HFFc6 (cell line): ENCODE measurements at regions not wholly inside any gene's neighbourhood (a gene's known extent, or its start where the extent isn't known, plus 50 kb on each side); places are given as distances from the start of the nearest gene placed in this dataset.

Experiments used
- DNase-seq: peaks from one replicate; pipeline ENCODE4 v3.0.0-alpha.2; 2018
- H3K27ac Mint-ChIP-seq: 2 replicates; pipeline ENCODE4 v1.8.0; 2020; ENCODE audit warnings: mild to moderate bottlenecking, mixed read lengths
- H3K27me3 Mint-ChIP-seq: 2 replicates; pipeline ENCODE4 v1.8.0; 2021; ENCODE audit warnings: mild to moderate bottlenecking, moderate library complexity, mixed read lengths; ENCODE audit not compliant: insufficient read depth
- H3K36me3 Mint-ChIP-seq: 2 replicates; pipeline ENCODE4 v1.8.0; 2021; ENCODE audit warnings: low read depth, mixed read lengths
- H3K4me1 Mint-ChIP-seq: 2 replicates; pipeline ENCODE4 v1.8.0; 2020; ENCODE audit warnings: low read depth, mixed read lengths
- H3K4me3 Mint-ChIP-seq: 2 replicates; pipeline ENCODE4 v1.8.0; 2020; ENCODE audit warnings: mild to moderate bottlenecking, moderate library complexity, mixed read lengths
- H3K9me3 Mint-ChIP-seq: 2 replicates; pipeline ENCODE4 v1.8.0; 2020; ENCODE audit warnings: mild to moderate bottlenecking, mixed read lengths
- TF ChIP-seq, protein P1 (sequence below): fragments of 200-600 bp; sonication (generic); IDR thresholded peaks from 2 replicates; pipeline ENCODE4 v1.5.0; 2021; ENCODE audit warnings: antibody characterized with exemption, mild to moderate bottlenecking

DNA sequence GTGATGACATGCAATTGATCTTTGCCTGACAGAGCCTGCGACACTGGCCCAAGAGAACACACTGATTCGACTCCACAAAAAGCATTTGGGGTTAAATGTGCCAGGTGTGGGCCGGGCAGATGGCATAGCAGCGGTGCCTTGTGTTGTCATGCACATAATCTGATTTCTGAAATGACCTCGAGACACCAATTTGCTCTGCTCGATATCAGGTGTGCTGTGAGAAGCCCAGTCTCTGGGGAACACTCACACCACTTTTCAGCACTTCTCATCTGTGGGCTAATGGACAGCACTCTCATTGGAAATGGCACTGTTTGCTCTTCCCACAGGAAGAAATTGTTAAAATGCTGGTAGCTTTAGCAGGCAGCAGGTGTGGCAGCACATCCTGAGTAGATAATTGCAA lies 738.3 kb upstream of the TENM3 start:
- H3K9me3 Mint-ChIP-seq: no peaks in the 10 kb centered on the region
- H3K27ac Mint-ChIP-seq: no peak overlapping the region
- no peaks in the 10 kb centered on the region for H3K36me3 Mint-ChIP-seq
- no peak for DNase-seq
- TF ChIP-seq, protein P1, sequence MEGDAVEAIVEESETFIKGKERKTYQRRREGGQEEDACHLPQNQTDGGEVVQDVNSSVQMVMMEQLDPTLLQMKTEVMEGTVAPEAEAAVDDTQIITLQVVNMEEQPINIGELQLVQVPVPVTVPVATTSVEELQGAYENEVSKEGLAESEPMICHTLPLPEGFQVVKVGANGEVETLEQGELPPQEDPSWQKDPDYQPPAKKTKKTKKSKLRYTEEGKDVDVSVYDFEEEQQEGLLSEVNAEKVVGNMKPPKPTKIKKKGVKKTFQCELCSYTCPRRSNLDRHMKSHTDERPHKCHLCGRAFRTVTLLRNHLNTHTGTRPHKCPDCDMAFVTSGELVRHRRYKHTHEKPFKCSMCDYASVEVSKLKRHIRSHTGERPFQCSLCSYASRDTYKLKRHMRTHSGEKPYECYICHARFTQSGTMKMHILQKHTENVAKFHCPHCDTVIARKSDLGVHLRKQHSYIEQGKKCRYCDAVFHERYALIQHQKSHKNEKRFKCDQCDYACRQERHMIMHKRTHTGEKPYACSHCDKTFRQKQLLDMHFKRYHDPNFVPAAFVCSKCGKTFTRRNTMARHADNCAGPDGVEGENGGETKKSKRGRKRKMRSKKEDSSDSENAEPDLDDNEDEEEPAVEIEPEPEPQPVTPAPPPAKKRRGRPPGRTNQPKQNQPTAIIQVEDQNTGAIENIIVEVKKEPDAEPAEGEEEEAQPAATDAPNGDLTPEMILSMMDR: no peak
- no peaks in the 10 kb centered on the region for H3K4me1 Mint-ChIP-seq
- H3K4me3 Mint-ChIP-seq: no peak overlapping the region
- peaks cover 12% of the 10 kb centered on the region for H3K27me3 Mint-ChIP-seq

DNA sequence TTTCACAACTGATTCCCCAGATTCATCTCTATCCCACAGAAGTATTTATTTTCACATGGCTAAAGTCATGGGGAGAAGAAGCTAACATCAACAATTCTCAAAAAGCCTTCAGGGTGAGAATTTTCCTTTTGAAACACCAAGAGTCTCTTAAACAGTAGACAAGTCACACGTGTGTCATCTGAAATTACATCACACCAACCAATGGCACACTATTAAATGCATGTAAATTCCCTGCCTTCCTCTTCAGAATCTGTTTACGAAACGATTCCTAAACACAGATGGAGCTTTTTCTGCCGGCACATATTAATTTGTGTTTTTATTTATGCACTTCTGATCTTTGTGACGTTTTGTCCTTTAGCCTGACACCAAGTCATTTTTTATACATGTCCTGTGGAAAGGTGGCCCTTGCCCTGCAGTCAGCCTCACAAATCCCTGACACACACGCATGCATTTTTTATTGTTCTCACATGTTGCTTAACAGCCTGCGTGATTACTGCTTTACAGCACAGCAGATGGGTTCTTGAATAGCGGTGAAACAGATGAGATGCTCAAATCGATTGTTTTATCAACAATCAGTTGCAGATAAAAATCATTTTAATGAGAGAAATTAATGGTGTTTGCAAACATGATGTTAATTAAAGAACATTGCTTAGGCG lies 735.9 kb upstream of the TENM3 start:
- no peaks in the 10 kb centered on the region for H3K4me1 Mint-ChIP-seq
- H3K27ac Mint-ChIP-seq: no peak overlapping the region
- no peak for DNase-seq
- H3K4me3 Mint-ChIP-seq: no peak overlapping the region
- H3K27me3 Mint-ChIP-seq: peaks cover 5% of the 10 kb centered on the region
- no peaks in the 10 kb centered on the region for H3K9me3 Mint-ChIP-seq
- TF ChIP-seq, protein P1: no peak
- no peaks in the 10 kb centered on the region for H3K36me3 Mint-ChIP-seq

DNA sequence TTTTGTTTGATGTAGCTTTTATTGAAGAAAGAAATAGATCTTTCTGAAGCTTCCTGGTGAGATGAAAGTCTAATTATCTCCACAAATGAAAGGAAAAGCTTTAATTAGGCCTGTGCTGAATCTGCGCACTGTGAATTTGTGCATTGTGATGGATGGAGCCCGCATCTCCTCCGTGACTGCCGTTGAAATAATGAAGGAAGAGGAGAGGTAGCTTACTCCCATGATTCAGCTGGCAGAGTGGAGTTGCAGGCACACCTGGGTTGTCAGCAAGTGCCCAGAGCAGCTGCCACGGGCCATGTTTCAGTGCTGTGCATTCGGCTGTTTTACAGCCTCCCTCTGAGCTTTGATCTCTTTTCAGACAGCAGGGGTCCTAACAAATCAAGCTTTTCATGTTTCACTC lies 735.3 kb upstream of the TENM3 start:
- H3K36me3 Mint-ChIP-seq: no peaks in the 10 kb centered on the region
- H3K27ac Mint-ChIP-seq: no peak overlapping the region
- peaks cover 5% of the 10 kb centered on the region for H3K27me3 Mint-ChIP-seq
- H3K4me1 Mint-ChIP-seq: no peaks in the 10 kb centered on the region
- no peak for DNase-seq
- H3K4me3 Mint-ChIP-seq: no peak overlapping the region
- TF ChIP-seq, protein P1: no peak
- no peaks in the 10 kb centered on the region for H3K9me3 Mint-ChIP-seq

DNA sequence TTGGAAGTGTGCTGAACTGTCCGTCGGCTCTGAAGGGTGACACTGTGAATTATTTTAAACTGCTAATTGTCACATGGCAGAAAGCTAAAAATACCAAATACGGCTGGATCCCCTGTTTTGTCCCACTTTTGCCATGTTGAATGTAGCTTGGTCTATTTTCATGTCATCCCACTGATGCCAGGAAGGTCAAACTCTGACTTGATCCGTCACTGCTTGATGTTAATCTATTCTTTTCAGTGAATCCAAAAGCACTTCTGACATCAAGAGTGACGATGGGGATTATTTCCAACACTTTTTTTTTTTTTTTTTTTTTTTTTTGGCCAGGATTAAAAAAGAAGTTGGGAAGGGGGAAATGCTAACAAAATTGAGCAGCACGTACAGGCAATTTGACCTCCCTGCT lies 734.6 kb upstream of the TENM3 start:
- TF ChIP-seq, protein P1: no peak
- Mint-ChIP-seq H3K9me3 (no peaks in the 10 kb centered on the region), H3K4me1 (no peaks in the 10 kb centered on the region), H3K27me3 (peaks cover 5% of the 10 kb centered on the region), H3K36me3 (no peaks in the 10 kb centered on the region), H3K4me3 (no peak overlapping the region), H3K27ac (no peak overlapping the region)
- no peak for DNase-seq

DNA sequence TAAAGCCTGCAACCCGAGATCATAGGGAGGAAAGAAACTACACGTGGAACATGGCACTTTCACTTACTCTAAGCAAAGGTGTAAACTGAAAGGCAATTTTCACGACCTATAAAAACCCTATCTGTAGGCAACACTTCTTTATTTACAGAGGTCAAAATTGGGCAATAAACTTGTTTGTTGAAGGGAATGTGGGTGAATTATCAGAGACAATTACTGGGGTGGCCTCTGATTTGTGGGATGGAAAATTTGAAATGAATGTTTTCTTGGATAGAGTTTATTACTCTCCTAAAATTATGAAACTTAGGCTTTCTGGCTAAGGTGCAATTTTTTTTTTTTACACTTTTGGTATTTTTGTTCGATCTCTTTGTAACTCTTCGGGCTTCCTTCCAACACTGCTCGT lies 734.1 kb upstream of the TENM3 start:
- DNase-seq: no peak
- TF ChIP-seq, protein P1: no peak
- H3K27ac Mint-ChIP-seq: no peak overlapping the region
- no peaks in the 10 kb centered on the region for H3K9me3 Mint-ChIP-seq
- no peak overlapping the region for H3K4me3 Mint-ChIP-seq
- H3K4me1 Mint-ChIP-seq: no peaks in the 10 kb centered on the region
- no peaks in the 10 kb centered on the region for H3K36me3 Mint-ChIP-seq
- H3K27me3 Mint-ChIP-seq: peaks cover 5% of the 10 kb centered on the region

DNA sequence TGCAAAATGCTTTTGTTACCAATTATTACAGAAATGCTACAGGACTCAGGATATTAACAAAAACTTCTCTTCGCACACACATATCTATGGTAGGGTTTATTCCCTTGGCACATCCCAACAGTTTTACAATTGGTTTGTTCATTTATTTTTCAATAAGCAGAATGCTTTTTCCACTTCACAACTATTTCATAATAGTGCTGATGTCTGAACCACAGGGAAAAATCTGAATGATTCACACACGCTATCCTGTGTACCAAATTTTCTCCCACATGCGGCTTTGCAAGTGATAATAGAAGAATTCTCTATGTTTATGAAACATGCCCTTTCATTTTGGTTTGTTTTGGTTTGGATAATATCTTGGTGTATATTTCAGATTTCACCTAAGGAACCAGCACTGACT lies 725.7 kb upstream of the TENM3 start:
- no peak for DNase-seq
- no peaks in the 10 kb centered on the region for H3K27me3 Mint-ChIP-seq
- H3K9me3 Mint-ChIP-seq: no peaks in the 10 kb centered on the region
- H3K36me3 Mint-ChIP-seq: no peaks in the 10 kb centered on the region
- no peaks in the 10 kb centered on the region for H3K4me1 Mint-ChIP-seq
- no peak overlapping the region for H3K4me3 Mint-ChIP-seq
- H3K27ac Mint-ChIP-seq: no peak overlapping the region
- TF ChIP-seq, protein P1: no peak
